Stimulated activated CD4-positive, alpha-beta T cell treated with anti-CD3 and anti-CD28 coated beads, Interleukin-2, amount 100 ng/mL, for 4 hours (primary cell): ENCODE measurements at regions not wholly inside any gene's neighbourhood (a gene's known extent, or its start where the extent isn't known, plus 50 kb on each side); places are given as distances from the start of the nearest gene placed in this dataset.
A peak's percentile ranks its signal among the peaks of the same experiment; 100 is the strongest.

Source experiments
- DNase-seq: peaks from one replicate; pipeline ENCODE4 v3.0.0-alpha.2; 2020; ENCODE audit warnings: low read depth

DNA sequence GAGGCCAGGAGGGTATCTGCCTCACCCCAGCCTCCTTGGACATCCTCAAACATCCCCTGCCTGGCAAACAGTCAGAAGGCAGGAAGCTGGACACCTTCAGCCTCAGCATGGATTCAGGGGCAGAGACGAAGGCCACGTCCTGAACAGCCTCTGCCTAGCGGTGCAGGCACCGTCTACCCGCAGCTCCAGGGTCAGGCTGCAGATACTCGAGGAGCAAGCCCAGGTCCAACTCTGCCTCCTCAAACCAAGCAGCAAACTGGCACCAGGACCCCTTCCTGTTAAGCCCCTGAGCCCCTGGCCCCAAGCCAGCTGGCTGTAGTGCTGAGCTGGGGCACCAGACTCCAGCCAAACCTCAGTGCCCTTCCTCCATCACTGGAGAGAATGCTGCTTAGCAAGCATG, 494.7 kb downstream of the NPHP4 start:
- DNase-seq = no peak

DNA sequence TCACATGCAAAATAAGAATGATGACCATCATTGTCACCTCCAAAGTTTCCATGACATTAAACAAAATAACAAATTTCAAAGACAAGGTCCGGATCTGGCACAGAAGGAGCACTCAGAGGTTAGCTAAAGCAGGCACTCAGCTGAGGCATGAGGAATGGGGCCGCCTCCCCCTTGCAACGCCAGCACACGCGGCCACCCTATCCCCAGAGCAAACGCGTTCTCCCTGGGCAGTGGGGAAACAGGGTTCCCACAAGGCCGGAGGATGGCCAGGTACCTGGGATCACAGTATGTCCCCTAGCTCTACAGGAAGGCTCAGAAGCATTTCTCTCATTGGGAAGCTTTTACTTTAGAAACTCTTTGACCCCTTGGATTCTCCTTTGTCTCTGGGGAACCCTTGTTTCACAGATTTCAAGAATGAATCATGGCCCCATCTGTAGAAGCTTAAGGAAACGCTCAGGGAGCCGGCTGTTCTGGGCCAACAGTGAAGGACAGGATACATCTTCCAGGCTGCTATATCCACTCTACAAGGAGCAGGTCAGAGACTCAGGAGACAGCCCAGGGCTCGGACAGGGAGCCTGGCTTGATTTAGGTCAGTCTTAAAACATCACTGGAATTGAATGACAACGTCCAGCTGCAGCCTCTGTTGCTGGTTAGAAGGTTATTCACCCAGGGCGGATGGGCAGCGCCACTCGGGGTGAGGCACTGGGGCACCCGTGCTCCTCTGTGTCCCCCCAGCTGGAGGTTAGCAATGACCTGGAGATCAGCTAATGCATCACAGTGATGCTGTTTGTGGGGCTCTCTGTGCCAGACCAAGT, 496.4 kb downstream of the NPHP4 start:
- no peak for DNase-seq

DNA sequence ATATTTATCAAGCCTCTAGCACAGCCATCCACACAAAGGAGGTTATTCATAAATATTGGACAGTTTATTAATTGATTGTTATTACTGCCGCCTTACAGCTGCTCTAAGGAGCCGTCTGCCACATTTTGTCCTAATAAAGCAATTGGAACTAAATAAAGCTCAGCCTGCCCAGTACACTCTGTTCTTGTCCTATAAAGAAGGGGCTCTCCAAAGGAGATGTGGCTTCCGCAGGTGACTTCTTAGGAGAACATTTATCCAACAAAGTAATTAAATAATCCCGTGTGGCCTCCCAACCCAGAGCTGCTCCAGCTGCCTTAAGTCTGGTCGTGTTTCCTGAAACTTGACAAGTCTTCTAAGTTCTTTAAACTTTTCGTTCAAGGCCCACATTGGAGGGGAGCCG, 497.7 kb downstream of the NPHP4 start:
- no peak for DNase-seq

DNA sequence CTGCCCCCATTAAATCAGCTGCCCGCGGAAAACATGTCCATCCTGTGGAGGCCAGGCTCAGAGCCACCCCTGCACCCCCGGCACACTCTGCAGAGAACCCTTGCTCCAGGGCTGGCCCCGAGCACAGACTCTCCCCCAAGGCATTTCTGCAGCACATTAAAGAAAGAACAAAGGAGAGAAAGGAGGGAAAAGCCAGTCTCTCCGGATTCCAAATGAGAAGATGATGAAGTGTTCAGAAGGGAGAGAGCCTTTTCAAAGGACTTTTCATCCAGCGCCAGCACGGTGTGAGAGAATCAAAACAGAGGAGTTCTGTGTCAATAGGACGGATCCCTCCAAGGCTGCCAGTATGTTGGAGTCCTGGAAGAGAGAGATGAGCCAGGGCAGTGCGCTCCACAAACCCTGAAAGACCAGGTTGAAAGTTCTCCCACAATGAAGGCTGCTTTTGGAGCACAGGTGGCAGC, 498.3 kb downstream of the NPHP4 start:
- DNase-seq = no peak

DNA sequence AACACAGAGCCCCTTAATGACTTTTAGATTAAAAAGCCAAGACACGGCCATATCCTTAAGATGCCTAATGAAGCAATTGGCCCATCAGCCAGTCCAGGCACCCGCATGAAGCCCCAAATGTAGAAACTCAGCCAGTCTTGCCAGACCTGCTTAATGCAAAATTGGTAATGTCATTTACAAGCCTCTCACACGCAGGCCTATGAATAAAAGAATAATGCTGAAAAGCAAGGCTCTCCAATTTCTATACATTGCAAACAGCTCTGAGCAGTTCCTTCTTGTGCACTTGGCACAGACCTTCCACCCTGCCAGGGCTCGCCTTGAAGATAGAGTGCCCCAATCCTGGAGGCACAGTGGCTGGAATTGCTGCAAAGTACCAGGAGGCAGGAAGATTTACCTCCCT, 498.9 kb downstream of the NPHP4 start:
- no peak for DNase-seq

DNA sequence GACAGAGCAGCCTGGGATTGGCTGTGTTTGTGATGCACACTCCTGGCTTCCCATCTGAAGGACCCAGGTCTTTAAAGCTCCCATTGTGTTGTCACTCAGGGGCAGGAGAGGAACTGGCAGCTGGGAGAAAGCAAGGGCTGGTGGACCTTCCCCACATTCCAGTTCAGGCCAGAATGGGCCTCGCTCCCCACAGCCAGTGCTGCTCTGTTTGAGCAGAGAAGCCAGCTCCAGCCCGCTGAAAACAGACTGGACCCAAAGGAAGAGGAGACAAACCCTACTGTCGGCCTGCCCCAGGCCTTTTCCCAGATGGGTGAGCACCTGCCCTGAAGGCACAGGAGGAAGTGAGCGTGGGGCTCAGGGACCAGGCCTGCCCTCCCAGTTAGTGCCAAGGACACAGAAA, 499.4 kb downstream of the NPHP4 start:
- no peak for DNase-seq

DNA sequence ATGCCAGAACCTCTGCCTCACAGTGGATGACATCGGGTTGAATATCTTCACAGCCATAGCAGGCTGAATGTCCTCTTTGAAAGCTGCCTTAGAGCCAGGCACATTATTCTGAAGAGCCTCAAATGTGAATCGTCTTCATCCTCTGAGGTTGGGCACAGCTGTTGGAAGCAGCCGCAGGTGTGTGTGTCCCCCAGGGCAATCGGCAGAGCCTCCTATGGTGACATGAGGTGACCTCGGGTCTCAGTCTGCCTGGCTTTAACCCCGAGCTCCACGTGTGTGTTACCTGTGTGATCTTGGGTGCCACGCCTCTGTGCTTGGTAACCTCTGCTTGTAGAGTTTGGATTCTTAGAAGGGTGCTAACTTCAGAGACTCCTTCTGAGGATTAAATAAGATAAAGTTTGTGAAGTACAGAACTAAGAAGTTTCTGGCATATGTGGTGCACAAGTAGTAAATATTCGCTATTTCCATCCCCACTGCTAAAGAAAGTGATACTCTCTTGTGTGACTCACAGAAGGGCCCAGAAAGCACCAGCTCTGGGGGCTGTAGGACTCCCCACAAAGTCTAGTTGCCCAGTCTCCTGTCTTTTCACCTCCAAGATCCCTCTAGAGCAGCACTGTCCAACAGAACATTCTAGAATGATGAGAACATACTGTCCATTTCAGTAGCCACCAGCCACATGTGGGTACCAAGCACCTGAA, 500.9 kb downstream of the NPHP4 start:
- no peak for DNase-seq

DNA sequence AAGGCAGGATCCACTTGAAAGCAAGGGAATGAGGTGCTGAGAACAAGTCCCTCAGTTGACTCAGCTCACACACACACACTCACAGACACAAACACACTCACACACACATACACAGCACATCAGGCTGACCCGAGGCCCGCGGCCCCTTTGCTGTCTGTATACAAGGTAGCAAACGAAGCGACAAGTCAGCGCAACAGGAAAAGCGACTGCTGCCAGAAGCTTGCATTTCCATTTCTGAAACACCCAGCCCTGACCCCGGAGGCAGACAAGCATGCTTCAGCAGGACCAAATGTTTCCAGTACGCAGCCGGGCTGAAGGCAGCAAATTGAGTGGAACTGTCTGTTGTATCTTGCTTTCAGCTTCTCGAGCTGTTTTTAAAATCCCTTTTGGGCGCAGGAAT, 501.6 kb downstream of the NPHP4 start:
- no peak for DNase-seq

DNA sequence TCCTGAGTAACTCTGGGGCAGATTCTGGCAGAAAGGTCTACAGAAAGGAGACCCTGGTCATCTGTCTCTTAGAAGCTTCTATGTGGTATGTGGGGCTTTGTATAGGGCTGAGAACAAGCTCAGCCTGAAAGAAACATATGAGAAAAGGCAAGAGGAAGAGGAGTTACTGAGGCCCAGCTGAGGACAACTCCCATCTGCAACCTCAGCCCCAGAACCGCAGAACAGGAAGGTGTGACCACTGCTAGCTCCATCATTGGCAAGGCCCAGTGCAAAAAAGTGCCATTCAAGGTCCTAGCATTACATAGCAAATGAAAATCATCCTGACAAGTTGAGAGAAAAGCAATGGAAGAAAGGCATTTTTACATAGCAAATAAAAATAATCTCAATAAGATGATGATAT, 503.8 kb downstream of the NPHP4 start:
- no peak for DNase-seq

DNA sequence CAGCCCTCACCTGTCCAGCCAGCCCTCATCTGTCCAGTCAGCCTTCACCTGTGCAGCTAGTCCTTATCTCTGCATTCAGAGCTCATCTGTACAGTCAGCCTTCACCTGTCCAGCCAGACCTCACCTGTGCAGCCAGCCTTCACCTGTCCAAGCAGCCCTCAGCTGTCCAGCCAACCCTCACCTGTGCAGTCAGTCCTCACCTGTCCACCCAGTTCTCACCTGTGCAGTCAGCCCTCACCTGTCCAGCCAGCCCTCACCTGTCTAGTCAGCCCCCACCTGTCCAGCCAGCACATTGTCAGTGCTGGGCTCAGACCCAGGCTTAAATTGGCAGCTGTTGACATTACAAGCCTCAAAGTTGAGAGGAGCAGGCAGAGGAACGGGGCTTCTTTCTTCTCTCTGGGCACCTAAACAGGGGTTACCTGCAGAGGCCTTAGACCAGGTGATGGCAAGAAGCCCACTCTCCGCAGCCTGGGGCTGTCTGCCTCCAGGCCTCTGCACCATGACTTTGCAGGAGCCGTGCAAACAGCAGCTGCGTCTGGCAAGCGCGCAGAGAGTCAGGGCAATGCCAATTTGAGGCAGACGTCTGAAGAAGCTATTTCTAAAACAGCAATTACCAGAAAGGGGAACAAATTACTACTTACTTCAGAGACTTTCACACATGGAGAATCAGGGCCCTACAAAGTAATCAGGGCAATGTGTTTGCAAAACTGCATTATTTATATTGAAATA, 506.1 kb downstream of the NPHP4 start:
- no peak for DNase-seq

DNA sequence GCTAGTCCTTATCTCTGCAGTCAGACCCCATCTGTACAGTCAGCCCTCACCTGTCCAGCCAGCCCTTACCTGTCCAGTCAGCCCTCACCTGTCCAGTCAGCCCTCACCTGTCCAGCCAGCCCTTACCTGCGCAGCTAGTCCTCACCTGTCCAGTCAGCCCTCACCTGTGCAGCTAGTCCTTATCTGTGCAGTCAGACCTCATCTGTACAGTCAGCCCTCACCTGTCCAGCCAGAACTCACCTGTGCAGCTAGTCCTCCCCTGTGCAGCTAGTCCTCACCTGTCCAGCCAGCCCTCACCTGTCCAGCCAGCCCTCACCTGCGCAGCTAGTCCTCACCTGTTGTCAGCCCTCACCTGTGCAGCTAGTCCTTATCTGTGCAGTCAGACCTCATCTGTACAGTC, 506.8 kb downstream of the NPHP4 start:
- no peak for DNase-seq

DNA sequence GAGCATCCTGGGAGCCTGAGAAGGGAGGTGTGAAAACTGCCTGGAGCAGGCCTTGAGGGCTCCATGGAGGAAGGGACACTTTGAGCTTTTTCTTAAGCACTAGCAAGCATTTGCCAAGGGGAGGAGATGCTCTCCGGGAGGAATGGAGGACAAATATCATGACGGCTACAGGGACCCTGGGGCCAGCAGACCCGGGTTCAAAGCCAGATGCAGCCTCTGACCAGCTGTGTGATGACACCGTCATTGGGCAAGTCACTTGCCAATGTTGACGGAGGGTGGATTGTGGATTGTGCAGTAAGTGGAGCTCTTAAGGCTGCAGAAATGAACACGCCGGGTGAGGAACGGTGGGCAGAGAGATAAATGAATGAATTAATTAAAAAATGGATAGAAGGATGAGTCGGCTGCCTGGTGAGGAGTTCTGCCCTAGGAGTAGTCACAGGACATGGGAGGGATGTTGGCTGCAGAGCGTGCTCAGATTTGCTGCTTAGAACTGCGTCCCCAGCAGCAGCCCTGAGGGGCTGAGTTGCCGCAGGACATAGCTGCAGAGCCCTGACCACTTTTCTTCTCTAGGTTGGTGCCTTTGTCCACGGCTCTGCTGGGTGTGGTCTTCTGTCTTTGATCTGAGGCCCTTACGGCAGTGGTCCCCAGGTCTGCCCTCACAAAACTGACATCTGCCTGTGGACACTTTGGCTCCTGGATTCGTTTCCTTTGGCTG, 507.6 kb downstream of the NPHP4 start:
- no peak for DNase-seq

DNA sequence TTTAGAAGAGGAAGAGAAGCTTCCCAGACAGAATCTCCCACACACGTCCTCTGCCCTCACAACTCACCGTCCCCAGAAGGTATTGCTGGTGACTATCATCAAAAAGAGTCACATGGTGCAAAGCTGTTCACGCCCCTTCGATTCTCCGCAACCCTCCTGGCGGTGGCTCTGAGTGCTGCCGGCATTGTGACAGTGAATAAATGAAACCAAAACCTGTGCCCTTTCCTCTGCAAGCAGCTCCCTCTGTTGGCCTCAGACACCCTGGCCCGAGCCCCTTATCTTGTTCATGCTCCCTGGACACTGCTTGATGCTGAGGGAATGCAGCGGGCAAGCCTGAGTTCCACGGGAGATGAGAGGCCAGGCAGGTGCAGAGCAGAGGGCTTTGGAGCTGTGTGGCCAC, 510.3 kb downstream of the NPHP4 start:
- DNase-seq = peak; percentile 17

DNA sequence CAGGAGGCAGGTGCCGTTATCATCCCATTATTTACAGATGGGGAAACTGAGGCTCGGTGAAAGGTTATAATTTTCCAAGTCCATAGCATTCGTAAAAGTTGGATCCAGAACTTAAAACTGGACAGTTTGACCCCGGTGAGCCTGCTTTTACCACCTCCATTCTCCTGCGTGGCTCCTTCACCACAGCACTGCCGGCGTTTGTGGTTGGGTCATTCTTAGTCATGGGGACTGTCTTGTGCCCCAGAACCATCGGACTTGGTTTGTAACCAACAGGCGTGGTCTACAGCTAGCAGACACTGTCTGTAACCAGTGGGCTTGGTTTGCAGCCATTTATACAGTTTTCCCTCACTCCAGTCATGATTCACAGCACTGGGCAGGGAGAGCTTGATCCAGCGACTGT, 511.3 kb downstream of the NPHP4 start:
- no peak for DNase-seq

DNA sequence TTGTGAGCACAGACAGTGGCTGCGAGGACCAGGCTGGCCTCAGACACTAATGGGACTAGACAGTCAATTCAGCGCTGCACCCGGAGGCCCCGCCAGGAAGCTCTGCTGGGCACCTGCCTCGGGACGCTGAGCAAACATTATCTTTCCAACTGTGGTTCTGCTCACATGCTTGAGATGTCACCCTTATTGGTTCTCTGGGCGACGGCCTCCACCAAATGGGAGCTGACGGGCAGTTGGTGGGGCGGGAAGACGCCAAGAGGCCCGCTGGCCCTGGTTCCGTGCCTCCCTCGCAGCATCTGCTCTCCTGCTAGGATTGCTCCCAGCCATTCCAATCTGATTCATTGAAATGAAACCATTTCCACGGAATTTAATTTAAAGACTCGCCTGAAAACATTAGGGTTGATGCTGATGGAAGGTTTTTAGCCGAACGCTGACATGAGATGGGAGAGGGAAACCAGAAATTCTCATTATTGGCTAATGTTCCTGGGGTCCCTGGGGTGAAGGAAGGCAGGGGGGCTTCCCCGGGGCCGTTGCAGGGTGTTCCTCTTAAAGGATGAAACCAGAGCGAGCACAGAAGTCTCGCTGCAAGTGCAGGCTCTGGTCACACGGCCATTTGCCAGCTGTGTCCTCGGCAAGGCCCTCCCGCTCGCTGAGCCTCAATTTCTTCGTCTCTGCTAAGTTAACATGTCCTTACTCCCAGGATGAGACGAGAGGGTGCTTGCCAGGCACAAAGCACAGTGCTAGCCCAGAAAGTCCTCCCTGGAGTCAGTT, 512.2 kb downstream of the NPHP4 start:
- no peak for DNase-seq

DNA sequence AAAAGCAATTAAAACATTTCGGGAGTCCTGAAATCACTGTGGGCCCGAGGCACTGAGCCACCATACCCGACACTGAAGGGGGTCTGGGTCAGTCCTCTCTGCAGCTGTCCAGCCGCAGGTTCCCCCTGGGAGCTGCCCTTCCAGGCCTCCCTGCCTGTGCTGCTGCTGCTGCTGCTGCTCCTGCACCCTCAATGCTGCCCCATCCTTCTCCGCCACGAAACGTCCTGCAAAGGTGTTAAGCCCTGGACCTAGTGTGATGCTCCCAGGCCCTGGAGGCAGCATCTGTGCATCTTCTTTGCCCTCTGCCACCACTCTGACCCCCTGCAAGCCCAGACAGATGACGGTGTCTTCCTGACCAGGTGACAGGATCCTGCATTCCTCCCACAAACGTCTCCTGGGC, 513.3 kb downstream of the NPHP4 start:
- DNase-seq = no peak

DNA sequence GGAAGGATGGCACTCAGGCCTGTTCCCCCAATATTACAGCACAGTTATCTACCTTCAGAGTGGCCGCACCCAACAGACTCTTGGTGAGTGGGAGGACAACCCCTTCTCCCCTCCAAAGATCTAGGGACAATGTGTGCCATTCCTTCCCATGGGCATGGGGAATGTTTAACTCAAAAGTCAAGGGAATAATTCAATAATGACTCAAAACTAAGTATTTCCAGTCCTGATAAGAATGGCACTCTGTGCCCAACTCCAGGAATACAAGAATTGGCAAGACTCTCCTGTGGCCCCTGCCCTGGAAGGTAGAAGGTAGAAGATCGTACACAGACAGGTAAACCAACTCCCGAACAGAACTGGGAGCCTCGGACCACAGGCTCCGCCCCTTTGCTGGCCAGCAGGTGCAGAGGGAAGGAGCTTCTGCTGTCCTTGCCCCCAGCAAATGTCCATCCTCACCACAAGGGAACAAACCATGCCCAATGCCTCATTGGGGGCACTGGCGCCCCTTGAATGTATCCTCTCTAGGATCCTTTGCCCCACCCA, 514.0 kb downstream of the NPHP4 start:
- DNase-seq = no peak

DNA sequence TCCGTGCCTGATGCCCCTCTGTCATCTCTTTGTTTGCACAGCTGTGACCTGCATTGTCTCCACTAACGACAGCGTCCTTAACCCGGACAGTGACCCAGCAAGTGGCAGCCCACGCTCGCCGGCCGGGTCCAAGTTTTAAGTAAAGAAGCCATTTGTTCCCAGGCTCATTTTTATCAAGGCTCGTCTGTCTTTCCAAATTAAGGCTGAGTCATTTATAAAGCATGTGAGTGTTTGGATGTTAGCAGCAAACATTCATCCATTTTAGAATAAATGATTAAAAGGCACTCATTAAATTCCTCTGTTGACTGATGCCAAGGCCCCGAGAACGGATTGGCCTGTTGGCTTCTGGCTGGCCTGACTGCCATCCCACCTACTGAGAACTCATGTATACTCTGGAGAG, 514.5 kb downstream of the NPHP4 start:
- no peak for DNase-seq

DNA sequence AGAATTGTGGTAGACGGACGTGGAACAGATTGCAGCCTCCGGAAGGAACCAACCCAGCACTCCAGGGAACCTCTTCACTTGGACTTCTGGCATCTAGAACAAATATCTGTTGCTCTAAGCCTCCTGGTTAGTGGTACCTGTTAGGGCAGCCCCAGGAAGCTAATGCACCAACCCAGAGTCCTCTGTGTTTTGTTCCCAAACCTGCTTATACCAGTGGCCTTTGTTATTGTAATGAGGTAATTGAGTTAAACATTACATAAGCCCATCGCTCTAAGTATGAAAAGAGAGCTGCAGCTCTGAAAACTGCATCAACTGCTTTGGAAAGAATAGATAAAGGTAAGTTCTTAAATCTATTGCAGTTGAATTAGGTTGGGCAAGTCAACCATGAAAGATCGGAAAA, 516.7 kb downstream of the NPHP4 start:
- DNase-seq = no peak

DNA sequence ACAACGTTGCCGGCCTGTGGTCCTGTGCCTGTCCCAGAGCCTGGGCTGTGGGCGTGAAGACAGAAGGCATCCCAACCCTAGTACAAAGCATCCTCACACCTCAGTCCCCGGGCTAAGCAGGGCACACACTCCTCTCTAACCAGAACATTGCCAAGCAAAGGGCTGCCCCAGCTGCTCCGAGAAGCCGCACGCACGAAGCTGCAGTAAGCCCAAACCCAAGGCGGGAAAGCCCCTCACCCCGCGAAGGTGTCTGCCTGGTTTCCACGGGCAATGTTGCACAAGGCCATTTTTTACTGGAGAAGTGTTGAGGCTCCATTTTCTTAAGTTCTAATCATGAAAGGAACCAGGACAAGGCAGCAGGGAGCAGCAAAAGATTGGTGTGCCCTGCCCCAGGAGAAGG, 519.0 kb downstream of the NPHP4 start:
- DNase-seq = no peak

DNA sequence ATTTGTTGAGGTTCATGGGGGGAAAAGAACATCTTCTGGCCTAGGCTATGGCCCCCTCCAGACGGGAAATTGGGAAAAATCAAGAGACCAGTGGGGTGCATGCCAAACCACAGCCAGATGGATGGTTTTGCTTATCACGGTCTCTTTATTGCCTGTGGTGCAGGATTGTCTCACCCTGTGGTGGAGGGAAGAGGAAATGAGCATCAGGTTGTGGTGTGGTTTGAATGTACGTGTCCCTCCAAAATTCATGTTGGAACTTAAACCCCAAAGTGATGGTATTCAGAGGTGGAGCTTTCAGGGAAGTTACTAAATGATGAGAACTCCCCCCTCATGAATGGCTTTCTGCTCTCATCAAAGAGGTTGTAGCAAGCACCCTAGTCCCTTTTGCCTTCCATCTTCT, 525.7 kb downstream of the NPHP4 start:
- DNase-seq = no peak
